ENCODE measurements at regions not wholly inside any gene's neighbourhood (a gene's known extent, or its start where the extent isn't known, plus 50 kb on each side); places are given as distances from the start of the nearest gene placed in this dataset.
"Not testable (repeated sequence)": the region's sequence is repeated elsewhere in the genome, so short reads cannot be mapped to it uniquely, and the experiment has no call there.

DNA sequence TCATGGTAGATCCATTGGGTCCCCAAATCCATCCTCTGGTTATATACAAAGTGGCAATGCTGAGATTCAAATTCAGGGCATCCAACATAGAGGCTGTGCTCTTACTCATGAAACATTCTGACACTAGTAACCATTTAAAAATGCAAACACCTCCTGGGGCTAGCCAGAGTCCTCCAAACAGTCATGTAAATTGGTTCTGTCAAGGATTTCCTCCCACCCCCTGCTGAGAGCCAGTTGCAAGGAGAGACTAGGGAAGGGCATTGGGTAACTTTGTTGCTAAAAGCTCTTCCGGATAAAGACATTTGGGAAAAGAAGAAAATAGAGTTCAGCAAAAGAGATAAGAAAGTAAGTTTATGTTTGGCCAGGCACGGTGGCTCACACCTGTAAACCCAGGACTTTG lies 58.3 kb downstream of the ART5 start:
- DNase-seq (ENCODE audit: low read depth, low spot score); H3K27ac ChIP-seq: not testable (repeated sequence)

DNA sequence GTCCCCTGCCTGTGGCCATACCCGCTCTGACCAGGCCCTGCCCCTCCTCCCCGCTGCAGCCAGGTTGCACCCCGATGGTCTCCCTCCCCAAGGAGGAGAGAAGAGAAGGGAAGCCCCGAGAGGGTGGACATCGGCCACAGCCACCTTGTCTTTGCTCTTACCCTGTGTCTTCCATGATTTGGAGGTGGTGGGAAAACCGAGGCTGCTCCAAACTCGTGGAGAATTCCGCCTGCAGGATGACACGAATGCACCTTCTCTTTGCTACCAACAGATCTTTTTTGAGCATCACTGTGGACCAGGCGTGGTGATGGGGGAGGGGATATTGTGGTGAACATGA lies 60.4 kb downstream of the ART5 start:
- not testable (repeated sequence) for H3K27ac ChIP-seq; DNase-seq (ENCODE audit: low read depth, low spot score)

DNA sequence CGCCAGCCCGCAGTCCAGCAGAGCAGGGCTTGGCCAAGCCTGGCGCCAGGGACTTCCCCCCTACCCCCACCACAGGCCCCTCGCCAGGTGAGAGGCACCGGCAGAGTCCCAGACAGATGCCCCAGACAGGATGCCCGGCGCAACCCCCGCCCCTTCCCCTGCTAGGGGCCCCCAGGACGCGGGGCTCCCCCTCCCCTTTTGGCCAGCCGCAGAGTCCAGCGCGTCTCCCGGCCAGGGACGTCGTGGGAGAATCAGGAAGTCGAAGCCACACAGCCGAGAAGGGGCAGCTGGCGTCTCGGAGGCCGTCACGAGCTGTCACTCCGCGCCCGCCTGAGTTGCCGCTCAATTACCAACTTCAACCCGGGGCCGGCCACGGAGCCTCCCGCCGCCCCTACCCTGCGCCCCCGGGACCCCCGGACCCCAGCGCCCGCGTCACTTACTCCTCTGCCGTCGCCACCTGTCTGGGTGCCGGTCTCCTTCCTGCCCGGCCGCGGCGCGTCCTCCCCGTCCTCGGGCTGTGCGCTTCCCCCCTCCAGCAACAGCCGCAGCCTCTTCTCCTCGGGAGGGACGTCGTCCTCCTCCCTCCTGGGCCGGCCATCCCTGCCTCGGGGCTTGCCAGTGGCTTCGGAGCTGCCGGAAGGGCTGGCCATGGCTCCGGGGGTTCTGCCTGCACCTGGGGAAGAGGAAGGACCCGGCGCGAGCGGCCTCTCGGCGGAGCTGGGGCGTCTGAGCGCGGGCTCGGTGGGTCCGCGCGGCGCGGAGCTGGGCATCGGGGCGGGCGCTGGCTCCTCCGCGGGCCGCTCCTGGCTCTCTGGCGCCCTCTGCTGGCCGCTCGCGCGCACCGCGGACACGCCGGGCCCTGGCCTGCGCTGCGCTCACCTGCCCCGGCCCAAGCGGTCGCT lies 61.1 kb downstream of the ART5 start:
- H3K27ac ChIP-seq; DNase-seq (ENCODE audit: low read depth, low spot score): not testable (repeated sequence)

DNA sequence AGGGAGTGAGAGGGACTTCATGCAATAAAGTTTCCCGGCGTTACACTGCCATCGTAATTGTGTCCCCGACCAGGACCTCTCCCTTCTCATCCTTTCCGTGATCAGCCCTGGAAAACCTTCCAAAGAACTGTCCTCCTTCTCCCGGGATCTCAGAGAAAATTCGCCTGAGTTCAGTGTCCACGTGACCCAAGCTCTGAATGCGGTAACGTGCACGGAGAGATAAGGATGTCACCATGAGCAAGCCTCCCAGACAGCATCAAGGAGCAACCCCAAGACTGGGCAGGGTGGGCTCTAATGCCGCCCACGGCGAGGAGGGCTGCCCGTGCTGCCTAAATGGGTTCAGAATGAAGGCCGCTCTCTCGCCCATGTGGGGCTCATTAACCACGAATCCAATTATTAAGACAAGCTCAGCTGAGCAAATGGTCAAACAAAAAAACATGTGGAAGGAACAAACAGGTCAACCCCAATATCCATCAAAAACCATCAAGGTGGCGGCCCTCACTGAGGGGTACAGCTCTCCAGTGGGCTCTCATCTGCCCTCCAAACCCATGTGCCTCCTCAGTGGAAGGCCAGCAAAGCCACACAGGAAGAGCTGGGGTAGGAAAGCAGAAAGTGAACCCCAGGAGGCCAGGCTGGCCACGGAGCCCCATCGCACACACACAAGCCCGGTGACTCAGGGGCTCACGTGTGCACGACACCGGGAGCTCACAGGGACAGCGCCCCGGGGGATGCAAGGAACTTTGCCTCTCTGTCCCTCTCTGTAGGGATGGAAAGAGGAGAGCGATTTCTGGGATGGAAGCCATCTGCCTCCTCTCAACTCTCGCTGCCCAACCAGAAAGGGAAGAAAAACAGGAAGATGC lies 62.0 kb downstream of the ART5 start:
- not testable (repeated sequence) for H3K27ac ChIP-seq

DNA sequence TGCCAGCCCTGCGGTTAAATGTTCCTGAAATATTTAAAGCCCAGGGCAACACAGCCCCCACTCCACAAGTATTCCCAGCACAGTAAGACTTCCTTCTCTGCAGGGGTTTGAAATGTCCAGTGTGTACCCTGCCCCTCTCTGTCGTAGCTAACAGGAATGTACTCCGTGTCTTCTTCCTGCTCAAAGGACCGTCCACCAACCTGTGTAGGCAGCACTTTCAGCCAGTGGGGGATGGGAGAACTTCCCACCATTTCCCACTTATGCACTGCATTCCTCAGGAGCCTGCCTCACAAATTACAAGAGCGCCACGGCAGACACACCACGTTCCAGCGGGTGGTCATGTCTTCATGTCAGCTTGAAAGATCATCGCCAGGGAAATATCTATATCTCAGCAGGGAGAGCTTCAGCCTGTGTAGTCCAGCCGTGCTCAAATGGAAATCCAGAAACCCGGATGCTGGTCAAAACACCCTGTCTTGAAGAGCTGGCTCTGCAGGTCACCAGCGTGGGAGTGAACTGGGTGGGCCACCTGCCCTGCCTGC lies 65.7 kb downstream of the ART5 start:
- DNase-seq (ENCODE audit: low read depth, low spot score); H3K27ac ChIP-seq: not testable (repeated sequence)

More for the DNA sequence above, 62.0 kb downstream of the ART5 start:
- not testable (repeated sequence) for DNase-seq (ENCODE audit: low read depth, low spot score)

DNA sequence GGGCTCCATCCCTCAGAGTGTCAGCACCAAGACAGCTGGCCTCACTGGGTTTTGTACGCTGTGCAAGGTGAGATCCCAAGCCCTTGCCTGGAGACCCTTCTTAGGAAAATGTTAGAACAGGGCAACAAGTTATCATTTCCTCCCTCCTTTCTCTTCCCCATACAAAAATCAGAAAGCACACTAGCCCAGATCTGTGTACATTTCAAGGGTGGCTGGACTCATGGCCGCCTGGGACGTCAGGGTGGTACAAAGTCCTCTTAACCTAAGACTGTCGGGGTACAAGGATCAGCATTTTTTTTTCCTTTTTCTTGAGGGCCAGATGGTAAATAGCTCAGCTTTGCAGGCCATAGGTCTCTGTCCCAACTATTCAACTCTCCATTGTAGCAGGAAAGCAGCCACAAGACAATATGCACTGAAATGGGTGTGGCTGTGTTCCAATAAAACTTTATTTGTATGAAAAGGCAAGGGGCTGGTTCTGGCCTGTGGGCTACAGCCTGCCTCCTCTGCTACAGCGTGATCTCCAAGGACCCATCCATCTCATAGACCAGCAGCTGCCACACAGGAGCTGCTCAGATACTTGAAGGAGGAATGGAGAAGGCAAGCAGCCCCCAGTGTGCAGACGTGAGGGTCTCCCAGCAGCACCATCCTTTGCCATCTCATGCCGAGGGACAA lies 68.7 kb downstream of the ART5 start:
- not testable (repeated sequence) for H3K27ac ChIP-seq; DNase-seq (ENCODE audit: low read depth, low spot score)

DNA sequence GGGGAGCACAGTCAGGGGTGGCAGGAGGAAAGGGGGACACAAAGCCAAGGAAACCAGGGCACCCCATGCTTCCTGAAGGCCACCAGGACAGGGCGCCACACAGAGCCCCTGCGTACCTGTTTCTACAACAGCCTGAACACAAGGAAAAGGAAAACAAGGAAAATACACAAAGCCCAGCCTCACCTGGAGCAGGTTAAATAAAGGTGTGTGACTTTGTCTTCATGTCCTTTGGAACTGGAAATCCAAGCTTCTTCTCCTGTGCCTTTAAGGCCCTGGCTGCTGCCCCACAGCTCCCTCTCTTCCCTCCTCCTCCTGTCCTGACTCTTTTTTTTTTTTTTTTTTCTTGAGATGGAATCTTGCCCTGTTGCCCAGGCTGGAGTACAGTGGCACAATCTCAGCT lies 70.0 kb downstream of the ART5 start:
- DNase-seq (ENCODE audit: low read depth, low spot score); H3K27ac ChIP-seq: not testable (repeated sequence)

DNA sequence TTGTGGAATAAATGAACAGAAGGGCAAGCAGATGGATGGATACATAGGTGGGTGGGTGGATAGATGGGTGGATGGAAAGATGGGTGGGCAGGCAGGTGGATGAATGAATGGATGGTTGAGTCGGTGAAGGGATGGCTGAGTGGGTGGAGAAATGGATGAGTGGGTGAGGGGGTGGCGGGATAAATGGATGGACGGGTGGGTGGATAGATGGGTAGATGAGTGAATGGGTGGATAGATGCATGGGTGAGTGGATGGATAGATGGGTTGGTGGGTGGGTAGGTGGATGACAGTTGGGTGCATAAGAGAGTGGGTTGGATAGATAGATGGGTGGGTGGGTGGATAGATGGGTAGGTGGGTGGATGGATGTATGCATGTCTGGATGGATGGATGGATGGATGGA lies 76.0 kb downstream of the ART5 start:
- DNase-seq (ENCODE audit: low read depth, low spot score); H3K27ac ChIP-seq: not testable (repeated sequence)

DNA sequence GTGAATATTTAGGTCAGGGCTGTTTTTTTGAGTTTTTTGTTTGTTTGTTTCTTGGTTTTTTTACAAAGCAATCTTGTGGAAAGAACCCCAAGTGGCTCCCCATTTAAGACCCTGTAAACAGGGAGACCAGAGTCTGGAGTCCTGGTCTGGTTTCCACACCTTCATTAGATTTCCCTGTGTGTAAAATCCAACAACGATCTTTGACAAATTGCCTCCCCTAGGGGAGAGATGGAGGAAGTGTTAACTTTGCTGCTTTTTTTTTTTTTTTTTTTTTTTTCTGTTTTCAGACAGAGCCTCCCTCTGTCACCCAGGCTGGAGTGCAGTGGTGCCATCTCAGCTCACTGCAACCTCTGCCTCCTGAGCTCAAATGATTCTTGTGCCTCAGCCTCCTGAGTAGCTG lies 77.4 kb downstream of the ART5 start:
- DNase-seq (ENCODE audit: low read depth, low spot score); H3K27ac ChIP-seq: not testable (repeated sequence)

DNA sequence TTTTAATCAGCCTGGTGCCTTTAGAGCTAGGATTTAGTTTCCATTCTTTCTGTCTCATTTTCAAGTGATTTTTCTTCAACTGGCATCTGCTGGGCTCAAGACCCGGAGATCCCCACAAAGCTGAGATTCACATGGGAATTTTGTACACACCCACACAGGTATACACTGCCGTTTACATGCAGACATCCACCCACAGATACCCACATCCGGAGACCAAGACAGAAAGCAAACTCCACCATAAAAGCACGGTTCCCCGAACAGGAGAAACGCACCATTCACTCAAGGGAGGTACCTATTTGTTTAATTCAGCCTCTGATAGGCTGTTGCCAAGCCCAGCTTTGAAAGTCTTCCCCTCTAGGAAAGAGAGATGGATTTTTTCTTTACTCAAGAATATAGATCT lies 87.2 kb downstream of the ART5 start:
- DNase-seq (ENCODE audit: low read depth, low spot score); H3K27ac ChIP-seq: not testable (repeated sequence)

DNA sequence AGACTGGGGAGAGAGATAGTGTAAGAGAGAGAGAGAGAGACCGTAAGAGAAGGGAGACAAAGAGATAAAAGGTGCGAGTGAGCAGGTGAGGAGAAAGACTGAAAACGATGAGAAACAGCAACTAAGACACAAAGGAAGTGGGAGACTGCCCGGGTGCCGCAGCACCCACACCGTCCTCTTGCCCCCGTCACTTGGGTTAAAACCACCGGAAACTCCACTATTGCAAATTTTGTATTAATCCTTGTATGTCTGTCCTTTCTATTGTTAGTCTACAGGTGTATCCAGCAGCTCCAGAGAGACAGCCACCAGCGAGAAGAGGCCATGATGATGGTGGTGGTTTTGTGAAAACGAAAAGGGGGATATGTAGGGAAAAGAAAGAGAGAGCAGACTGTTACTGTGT lies 96.8 kb downstream of the ART5 start:
- not testable (repeated sequence) for H3K27ac ChIP-seq; DNase-seq (ENCODE audit: low read depth, low spot score)

DNA sequence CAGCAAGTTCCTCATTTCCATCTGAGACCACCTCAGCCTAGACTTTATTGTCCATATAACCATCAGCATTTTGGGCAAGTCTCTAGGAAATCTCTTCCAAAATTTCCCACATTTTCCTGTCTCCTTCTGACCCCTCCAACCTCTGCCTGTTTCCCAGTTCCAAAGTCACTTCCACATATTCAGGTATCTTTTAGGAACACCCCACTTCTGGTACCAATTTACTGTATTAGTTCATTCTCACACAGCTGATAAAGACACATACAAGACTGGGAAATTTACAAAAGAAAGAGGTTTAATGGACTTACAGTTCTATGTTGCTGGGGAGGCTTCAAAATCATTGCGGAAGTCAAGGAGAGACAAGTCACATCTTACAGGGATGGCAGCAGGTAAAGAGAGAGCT lies 103.6 kb downstream of the ART5 start:
- not testable (repeated sequence) for DNase-seq (ENCODE audit: low read depth, low spot score)

DNA sequence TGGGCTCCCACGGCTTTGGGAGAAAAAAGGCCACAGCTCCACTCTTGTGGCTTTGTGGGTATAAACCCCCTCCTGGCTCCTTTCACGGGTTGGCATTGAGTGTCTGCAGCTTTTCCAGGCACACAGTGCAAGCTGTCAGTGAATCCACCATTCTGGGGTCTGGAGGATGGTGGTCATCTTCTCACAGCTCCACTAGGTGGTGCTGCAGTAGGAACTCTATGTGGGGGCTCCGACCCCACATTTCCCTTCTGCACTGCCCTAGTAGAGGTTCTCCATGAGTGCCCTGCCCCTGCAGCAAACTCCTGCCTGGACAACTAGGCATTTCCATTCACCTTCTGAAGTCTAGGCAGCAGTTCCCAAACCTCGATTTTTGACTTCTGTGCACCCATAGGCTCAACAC lies 104.5 kb downstream of the ART5 start:
- not testable (repeated sequence) for DNase-seq (ENCODE audit: low read depth, low spot score); H3K27ac ChIP-seq

More for the DNA sequence above, 103.6 kb downstream of the ART5 start:
- H3K27ac ChIP-seq = not testable (repeated sequence)

DNA sequence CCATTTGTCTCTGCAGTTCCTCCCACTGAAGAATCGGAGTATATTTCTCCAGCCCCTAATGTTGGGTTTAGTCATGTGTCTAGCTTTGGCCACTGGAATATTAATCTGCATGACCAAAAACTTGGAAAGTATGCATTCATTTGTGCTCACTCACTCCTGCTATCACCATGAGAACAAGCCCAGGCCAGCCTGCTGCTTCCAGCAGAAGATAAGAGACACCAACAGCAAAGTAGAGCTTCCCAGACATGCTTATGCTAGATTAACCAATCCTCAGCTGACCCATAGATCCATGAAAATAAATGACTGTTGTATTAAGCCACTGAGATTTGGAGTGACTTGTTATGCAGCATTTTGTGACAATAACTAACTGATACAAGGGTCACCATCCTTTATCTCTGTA lies 108.8 kb downstream of the ART5 start:
- DNase-seq (ENCODE audit: low read depth, low spot score) = not testable (repeated sequence)

DNA sequence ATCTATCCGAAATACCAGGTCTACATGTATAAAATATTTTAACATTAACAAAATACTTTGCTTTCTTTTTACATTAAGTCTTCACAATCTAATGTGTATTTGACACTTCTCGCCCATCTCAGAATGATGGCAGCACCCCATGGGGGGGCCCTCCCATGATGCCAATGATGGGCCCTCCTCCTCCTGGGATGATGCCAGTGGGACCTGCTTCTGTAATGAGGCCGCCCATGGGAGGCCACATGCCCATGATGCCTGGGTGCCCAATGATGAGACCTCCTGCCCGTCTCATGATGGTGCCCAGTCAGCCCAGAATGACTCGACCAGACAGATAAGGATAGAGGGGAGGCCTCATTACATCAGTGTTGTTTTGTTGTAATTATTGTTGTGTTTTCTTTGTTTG lies 110.5 kb downstream of the ART5 start:
- H3K27ac ChIP-seq; DNase-seq (ENCODE audit: low read depth, low spot score): not testable (repeated sequence)

More for the DNA sequence above, 108.8 kb downstream of the ART5 start:
- H3K27ac ChIP-seq = not testable (repeated sequence)

DNA sequence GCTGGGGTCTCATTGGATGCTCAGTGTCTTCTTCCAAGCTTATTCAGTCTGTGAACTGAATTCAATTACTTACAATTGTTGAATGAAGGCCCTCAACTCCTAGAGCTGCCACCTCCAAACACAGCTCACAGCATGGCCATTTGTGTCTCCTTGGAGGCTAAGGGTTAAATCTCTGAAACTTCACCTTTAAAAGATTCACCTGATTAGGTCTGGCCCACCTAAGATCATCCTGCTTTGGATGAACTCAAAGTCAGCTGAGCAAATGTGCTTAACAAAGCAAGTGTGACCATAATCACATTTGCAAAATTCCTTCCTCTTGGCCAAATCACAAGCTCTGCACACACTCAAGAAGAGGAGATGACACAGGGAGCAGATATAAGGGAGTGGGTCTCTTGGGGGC lies 118.2 kb downstream of the ART5 start:
- not testable (repeated sequence) for DNase-seq (ENCODE audit: low read depth, low spot score); H3K27ac ChIP-seq

DNA sequence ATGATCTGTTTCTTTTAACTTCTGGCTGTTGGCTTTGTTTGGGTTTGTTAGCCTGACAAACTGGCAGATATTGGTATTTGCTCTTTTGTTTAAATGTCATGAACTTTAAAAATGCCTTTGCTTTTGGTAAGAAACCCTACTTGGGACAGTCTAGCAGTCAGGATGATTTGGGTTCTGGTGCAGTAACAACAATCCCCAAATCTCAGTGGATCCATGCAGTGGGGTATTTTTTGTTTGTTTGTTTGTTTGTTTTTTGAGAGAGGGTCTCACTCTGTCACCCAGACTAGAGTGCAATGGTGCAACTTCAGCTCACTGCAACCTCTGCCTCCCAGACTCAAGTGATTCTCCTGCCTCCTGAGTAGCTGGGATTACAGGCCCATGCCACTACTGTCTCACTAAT lies 120.9 kb downstream of the ART5 start:
- DNase-seq (ENCODE audit: low read depth, low spot score); H3K27ac ChIP-seq: not testable (repeated sequence)

DNA sequence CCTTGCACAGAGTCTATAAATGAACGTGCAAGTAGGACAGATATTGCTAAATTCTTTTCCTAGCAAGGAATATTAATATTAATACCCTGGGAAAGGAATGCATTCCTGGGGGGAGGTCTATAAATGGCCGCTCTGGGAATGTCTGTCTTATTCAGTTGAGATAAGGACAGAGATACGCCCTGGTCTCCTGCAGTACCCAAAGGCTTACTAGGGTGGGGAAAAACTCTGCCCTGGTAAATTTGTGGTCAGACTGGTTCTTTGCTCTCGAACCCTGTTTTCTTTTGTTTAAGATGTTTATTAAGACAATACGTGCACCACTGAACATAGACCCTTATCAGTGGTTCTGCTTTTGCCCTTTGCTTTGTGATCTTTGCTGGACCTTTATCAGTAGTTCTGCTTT lies 122.0 kb downstream of the ART5 start:
- DNase-seq (ENCODE audit: low read depth, low spot score); H3K27ac ChIP-seq: not testable (repeated sequence)

DNA sequence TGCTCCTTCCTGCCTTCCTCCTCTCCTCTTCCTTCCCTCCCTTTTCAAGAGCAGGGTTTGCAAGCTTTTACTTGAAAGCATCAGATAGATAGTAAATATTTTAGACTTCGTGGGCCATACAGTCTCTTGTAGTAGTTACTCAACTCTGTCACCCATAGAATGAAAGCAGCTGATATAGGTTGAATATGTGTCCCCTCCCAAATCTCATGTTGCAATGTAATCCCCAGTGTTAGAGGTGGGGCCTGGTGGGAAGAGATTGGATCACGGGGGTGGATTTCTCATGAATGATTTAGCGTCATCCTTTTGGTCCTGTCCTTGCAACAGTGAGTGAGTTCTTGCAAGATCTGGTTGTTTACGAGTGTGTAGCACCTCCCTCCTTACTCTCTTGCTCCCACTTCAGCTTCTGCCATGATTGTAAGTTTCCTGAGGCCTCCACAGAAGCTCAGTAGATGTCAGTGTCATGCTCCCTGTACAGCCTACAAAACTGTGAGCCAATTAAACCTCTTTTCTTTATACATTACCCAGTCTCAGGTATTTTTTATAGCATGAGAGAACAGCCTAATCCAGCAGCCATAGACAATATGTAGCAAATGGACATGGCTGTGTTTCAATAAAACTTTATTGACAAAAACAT lies 124.7 kb downstream of the ART5 start:
- H3K27ac ChIP-seq; DNase-seq (ENCODE audit: low read depth, low spot score): not testable (repeated sequence)
